Osteoblast (primary cell): ENCODE measurements at regions not wholly inside any gene's neighbourhood (a gene's known extent, or its start where the extent isn't known, plus 50 kb on each side); places are given as distances from the start of the nearest gene placed in this dataset.

Source experiments
- DNase-seq: peaks from one replicate; pipeline ENCODE4 v3.0.0; 2011; ENCODE audit warnings: low spot score, mixed read lengths; ENCODE audit not compliant: insufficient read length; ENCODE audit errors: missing footprints
- H2AFZ ChIP-seq: 2 replicates; pipeline ENCODE4 v1.6.0; 2011; ENCODE audit warnings: mild to moderate bottlenecking, low read length
- H3K27ac ChIP-seq: 2 replicates; pipeline ENCODE4 v1.5.1; 2011; ENCODE audit warnings: mild to moderate bottlenecking, low read depth, low read length, moderate library complexity
- H3K27me3 ChIP-seq: 2 replicates; pipeline ENCODE4 v1.6.0; 2012; ENCODE audit warnings: mild to moderate bottlenecking, control low read depth, inconsistent platforms, low read length, moderate library complexity; ENCODE audit not compliant: insufficient read depth
- H3K36me3 ChIP-seq: 2 replicates; pipeline ENCODE4 v1.5.1; 2011; ENCODE audit warnings: mild to moderate bottlenecking, low read length, control low read depth, moderate library complexity; ENCODE audit not compliant: insufficient read depth
- H3K4me1 ChIP-seq: 2 replicates; pipeline ENCODE4 v1.5.1; 2011; ENCODE audit warnings: mild to moderate bottlenecking, low read length, control low read depth, moderate library complexity; ENCODE audit not compliant: insufficient read depth
- H3K4me2 ChIP-seq: 2 replicates; pipeline ENCODE4 v1.6.0; 2011; ENCODE audit warnings: mild to moderate bottlenecking, low read length; ENCODE audit not compliant: insufficient read depth
- H3K4me3 ChIP-seq: fragments of 200-600 bp; sonication (generic); 3 replicates; pipeline ENCODE4 v1.5.1; 2012; ENCODE audit warnings: mild to moderate bottlenecking, low read length, inconsistent platforms; ENCODE audit not compliant: insufficient read depth
- H3K79me2 ChIP-seq: 2 replicates; pipeline ENCODE4 v1.6.0; 2012; ENCODE audit warnings: mild to moderate bottlenecking, low read length, control low read depth, inconsistent platforms; ENCODE audit not compliant: insufficient read depth
- H3K9me3 ChIP-seq: 2 replicates; pipeline ENCODE4 v1.5.1; 2011; ENCODE audit warnings: low read depth, low read length, control low read depth
- H4K20me1 ChIP-seq: 2 replicates; pipeline ENCODE4 v1.6.0; 2012; ENCODE audit warnings: mild to moderate bottlenecking, low read length, control low read depth; ENCODE audit not compliant: insufficient read depth
- CTCF ChIP-seq: IDR thresholded peaks from 2 replicates; pipeline ENCODE4 v1.5.1; 2011; ENCODE audit warnings: mild to moderate bottlenecking, low read depth, low read length, moderate library complexity; ENCODE audit errors: extremely low read depth

DNA sequence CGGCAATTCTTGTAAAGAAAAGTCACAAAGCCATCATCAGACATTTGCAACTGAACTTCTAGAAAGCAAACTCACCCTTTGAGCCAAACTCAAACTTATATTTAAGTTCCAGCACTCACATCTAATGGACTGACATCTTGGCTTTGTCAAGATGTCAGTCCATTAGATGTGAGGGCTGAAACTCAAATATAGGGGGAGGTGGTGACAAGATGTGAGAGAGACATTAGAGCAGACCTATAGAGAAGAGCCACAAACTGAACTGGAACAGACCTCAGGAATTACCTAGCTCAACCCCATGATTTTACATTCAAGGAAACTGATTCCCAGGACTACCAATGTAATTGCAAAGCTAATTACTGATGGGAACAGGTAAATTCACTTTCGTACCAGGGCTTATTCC lies 543.8 kb downstream of the TNS1 start:
- Histone ChIP-seq H3K79me2 (no peaks in the 10 kb centered on the region), H3K4me3 (no peak overlapping the region), H3K4me2 (no peak overlapping the region), H2AFZ (no peak overlapping the region), H3K4me1 (no peaks in the 10 kb centered on the region), H3K9me3 (no peaks in the 10 kb centered on the region), H3K27ac (no peak overlapping the region), H4K20me1 (no peaks in the 10 kb centered on the region), H3K36me3 (no peaks in the 10 kb centered on the region), H3K27me3 (no peaks in the 10 kb centered on the region)
- peak; percentile 44 for DNase-seq
- TF ChIP-seq CTCF = no peak

DNA sequence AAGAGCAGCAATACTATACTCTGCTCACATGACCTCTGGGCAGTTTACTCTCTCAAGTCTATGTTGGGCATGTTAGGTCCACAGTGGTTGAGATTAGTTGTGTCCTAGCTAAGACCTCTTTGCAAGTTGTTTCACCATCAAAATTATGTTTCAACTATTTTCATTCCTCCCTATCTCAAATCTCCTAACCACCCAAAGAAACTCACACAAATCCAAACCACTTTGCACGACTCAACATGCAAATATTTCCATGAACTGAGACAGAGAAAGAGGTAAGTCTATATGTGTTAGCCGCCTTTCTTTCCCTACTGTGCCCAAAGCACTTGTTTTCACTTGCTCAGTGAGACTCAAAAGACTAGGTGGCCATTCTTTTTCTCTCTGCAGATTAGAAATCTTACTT lies 546.8 kb downstream of the TNS1 start:
- no peak for TF ChIP-seq CTCF
- Histone ChIP-seq H3K36me3 (no peaks in the 10 kb centered on the region), H3K27me3 (no peaks in the 10 kb centered on the region), H3K4me2 (no peak overlapping the region), H3K4me1 (no peaks in the 10 kb centered on the region), H4K20me1 (no peaks in the 10 kb centered on the region), H2AFZ (no peak overlapping the region), H3K27ac (no peak overlapping the region), H3K9me3 (no peaks in the 10 kb centered on the region), H3K79me2 (no peaks in the 10 kb centered on the region), H3K4me3 (no peak overlapping the region)
- no peak for DNase-seq

GRCh38 chr2:217452928-217453327 lies 549.9 kb downstream of the TNS1 start:
- Histone ChIP-seq H3K9me3 (no peaks in the 10 kb centered on the region), H3K27ac (no peak overlapping the region), H3K4me3 (no peak overlapping the region), H4K20me1 (no peaks in the 10 kb centered on the region), H3K36me3 (no peaks in the 10 kb centered on the region), H3K27me3 (no peaks in the 10 kb centered on the region), H2AFZ (no peak overlapping the region), H3K4me2 (no peak overlapping the region), H3K4me1 (no peaks in the 10 kb centered on the region), H3K79me2 (no peaks in the 10 kb centered on the region)
- no peak for DNase-seq
- TF ChIP-seq CTCF = no peak

DNA sequence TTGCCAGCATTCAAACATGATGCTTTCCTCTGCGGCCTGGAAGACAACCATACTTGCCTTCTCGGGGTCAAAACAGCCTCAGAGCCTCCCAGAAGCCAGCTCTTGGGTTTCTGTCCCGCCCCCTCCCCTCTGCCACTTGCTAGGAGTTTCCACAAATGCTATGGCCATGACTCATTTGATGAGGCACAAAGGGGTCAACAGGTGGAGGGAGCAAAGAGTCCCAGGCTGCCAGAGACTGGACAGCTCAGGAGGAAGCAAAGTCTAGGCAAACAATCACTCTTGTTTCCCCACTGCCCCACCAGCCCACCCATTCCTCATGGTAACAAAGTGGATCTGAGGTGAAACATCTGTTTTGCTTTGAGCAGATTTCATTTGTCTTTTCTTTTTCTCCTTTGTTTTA lies 551.1 kb downstream of the TNS1 start:
- Histone ChIP-seq H4K20me1 (no peaks in the 10 kb centered on the region), H2AFZ (no peak overlapping the region), H3K79me2 (no peaks in the 10 kb centered on the region), H3K4me1 (no peaks in the 10 kb centered on the region), H3K27me3 (no peaks in the 10 kb centered on the region), H3K27ac (no peak overlapping the region), H3K4me3 (no peak overlapping the region), H3K36me3 (no peaks in the 10 kb centered on the region), H3K9me3 (no peaks in the 10 kb centered on the region), H3K4me2 (no peak overlapping the region)
- TF ChIP-seq CTCF = no peak
- no peak for DNase-seq
